Mesenchymal stem cell (in vitro differentiated cells and primary cell): ENCODE measurements at regions not wholly inside any gene's neighbourhood (a gene's known extent, or its start where the extent isn't known, plus 50 kb on each side); places are given as distances from the start of the nearest gene placed in this dataset.
"Not testable (repeated sequence)": the region's sequence is repeated elsewhere in the genome, so short reads cannot be mapped to it uniquely, and the experiment has no call there.

Experiments
- DNase-seq: peaks from one replicate; pipeline ENCODE4 v3.0.0-alpha.2; 2013
- H2AFZ ChIP-seq: one replicate; pipeline ENCODE4 v1.6.1; 2013; ENCODE audit warnings: low read depth, mild to moderate bottlenecking, control low read depth, inconsistent platforms, low read length, moderate library complexity
- H2AK5ac ChIP-seq: 2 replicates; pipeline ENCODE4 v1.6.1; 2013; ENCODE audit warnings: low read length, moderate library complexity, mild to moderate bottlenecking, inconsistent platforms; ENCODE audit not compliant: severe bottlenecking
- H2BK120ac ChIP-seq: one replicate; pipeline ENCODE4 v1.6.1; 2013; ENCODE audit warnings: low read depth, mild to moderate bottlenecking, inconsistent platforms, low read length, moderate library complexity
- H2BK12ac ChIP-seq, 2 experiments: one replicate each; pipeline ENCODE4 v1.6.1; 2013; ENCODE audit warnings: inconsistent platforms in 2 of 2, low read length in 2 of 2, mild to moderate bottlenecking in 2 of 2, moderate library complexity in 2 of 2, control low read depth in 1 of 2
- H2BK15ac ChIP-seq: one replicate; pipeline ENCODE4 v1.6.1; 2013; ENCODE audit warnings: mild to moderate bottlenecking, low read depth, inconsistent platforms; ENCODE audit not compliant: poor library complexity, severe bottlenecking
- H2BK5ac ChIP-seq: 2 replicates; pipeline ENCODE4 v1.6.1; 2013; ENCODE audit warnings: low read depth, mild to moderate bottlenecking, low read length, control low read depth, inconsistent platforms; ENCODE audit not compliant: poor library complexity, severe bottlenecking
- H3K14ac ChIP-seq, 2 experiments: one replicate each; pipeline ENCODE4 v1.6.1; 2013; ENCODE audit warnings: inconsistent platforms in 2 of 2, low read length in 2 of 2, control low read depth in 1 of 2, mild to moderate bottlenecking in 1 of 2, moderate library complexity in 1 of 2
- H3K18ac ChIP-seq, 2 experiments: one replicate each; pipeline ENCODE4 v1.6.1; 2013; ENCODE audit warnings: inconsistent platforms in 2 of 2, low read length in 2 of 2, control low read depth in 1 of 2, low read depth in 1 of 2, mild to moderate bottlenecking in 1 of 2
- H3K23ac ChIP-seq, 2 experiments: one replicate each; pipeline ENCODE4 v1.6.1; 2013; ENCODE audit warnings: inconsistent platforms in 2 of 2, low read length in 2 of 2, mild to moderate bottlenecking in 2 of 2, moderate library complexity in 2 of 2, control low read depth in 1 of 2
- H3K27ac ChIP-seq: 2 replicates; pipeline ENCODE4 v1.5.1; 2013; ENCODE audit warnings: mild to moderate bottlenecking, moderate library complexity, low read length, control low read depth, inconsistent platforms; ENCODE audit not compliant: poor library complexity, severe bottlenecking
- H3K27me3 ChIP-seq, 2 experiments: 2 replicates each; pipeline versions ENCODE4 v1.6.1 to v1.7.0; 2013; ENCODE audit warnings: low read length in 2 of 2, mild to moderate bottlenecking in 2 of 2, moderate library complexity in 2 of 2, control low read depth in 1 of 2, inconsistent platforms in 1 of 2; ENCODE audit not compliant: control insufficient read depth in 1 of 2, insufficient read depth in 1 of 2
- H3K36me3 ChIP-seq, 2 experiments: 2 replicates each; pipeline versions ENCODE4 v1.6.1 to v1.7.0; 2013; ENCODE audit warnings: low read length in 2 of 2, control low read depth in 1 of 2, inconsistent platforms in 1 of 2, low read depth in 1 of 2, mild to moderate bottlenecking in 1 of 2; ENCODE audit not compliant: insufficient read depth in 2 of 2, control insufficient read depth in 1 of 2
- H3K4ac ChIP-seq, 2 experiments: one replicate each; pipeline ENCODE4 v1.6.1; 2013; ENCODE audit warnings: inconsistent platforms in 2 of 2, low read length in 2 of 2, mild to moderate bottlenecking in 2 of 2, moderate library complexity in 2 of 2, control low read depth in 1 of 2, low read depth in 1 of 2
- H3K4me1 ChIP-seq: 2 replicates; pipeline ENCODE4 v1.6.1; 2013; ENCODE audit warnings: low read depth, low read length, control low read depth; ENCODE audit not compliant: control insufficient read depth, insufficient read depth
- H3K4me2 ChIP-seq: 2 replicates; pipeline ENCODE4 v1.6.1; 2013; ENCODE audit warnings: low read length, mild to moderate bottlenecking, inconsistent platforms; ENCODE audit not compliant: poor library complexity, severe bottlenecking
- H3K4me3 ChIP-seq, 2 experiments: 2 replicates each; pipeline versions ENCODE4 v1.5.1 to v1.7.0; 2013; ENCODE audit warnings: low read length in 2 of 2, mild to moderate bottlenecking in 2 of 2, control low read depth in 1 of 2, low read depth in 1 of 2; ENCODE audit not compliant: insufficient read depth in 1 of 2
- H3K79me1 ChIP-seq: replicated peaks from 2 replicates; pipeline ENCODE4 v1.6.1; 2013; ENCODE audit warnings: mild to moderate bottlenecking, control low read depth, low read length, inconsistent platforms; ENCODE audit not compliant: poor library complexity, severe bottlenecking
- H3K9ac ChIP-seq: 2 replicates; pipeline ENCODE4 v1.7.0; 2013; ENCODE audit warnings: mild to moderate bottlenecking, low read length, moderate library complexity
- H3K9me3 ChIP-seq: 2 replicates; pipeline ENCODE4 v1.7.0; 2013; ENCODE audit warnings: mild to moderate bottlenecking, low read length; ENCODE audit not compliant: control insufficient read depth
- H4K8ac ChIP-seq: one replicate; pipeline ENCODE4 v1.6.1; 2013; ENCODE audit warnings: inconsistent platforms, mild to moderate bottlenecking, low read length, moderate library complexity
- H4K91ac ChIP-seq: one replicate; pipeline ENCODE4 v1.6.1; 2013; ENCODE audit warnings: mild to moderate bottlenecking, low read length, inconsistent platforms
- WGBS: methylation state at CpG from one replicate; pipeline ENCODE4 v1.1.7; 2013; ENCODE audit warnings: mixed read lengths; 5-methylcytosine and 5-hydroxymethylcytosine counted together

DNA sequence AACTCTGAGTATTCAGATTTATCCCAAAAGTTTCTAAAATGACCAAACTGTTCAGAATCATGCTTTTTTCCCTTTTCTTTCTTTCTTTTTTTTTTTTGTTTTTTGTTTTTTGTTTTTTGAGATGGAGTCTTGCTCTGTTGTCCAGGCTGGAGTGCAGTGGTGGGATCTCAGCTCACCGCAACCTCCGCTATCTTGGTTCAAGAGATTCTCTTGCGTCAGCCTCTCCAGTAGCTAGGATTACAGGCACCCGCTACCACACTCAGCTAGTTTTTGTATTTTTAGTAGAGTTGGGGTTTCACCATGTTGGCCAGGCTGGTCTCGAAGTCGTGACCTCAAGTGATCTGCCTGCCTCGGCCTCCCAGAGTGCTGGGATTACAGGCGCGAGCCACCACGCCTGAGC, 219.2 kb upstream of the ZNF184 start:
- not testable (repeated sequence) for H3K4me2 ChIP-seq, DNase-seq, H2BK120ac ChIP-seq

DNA sequence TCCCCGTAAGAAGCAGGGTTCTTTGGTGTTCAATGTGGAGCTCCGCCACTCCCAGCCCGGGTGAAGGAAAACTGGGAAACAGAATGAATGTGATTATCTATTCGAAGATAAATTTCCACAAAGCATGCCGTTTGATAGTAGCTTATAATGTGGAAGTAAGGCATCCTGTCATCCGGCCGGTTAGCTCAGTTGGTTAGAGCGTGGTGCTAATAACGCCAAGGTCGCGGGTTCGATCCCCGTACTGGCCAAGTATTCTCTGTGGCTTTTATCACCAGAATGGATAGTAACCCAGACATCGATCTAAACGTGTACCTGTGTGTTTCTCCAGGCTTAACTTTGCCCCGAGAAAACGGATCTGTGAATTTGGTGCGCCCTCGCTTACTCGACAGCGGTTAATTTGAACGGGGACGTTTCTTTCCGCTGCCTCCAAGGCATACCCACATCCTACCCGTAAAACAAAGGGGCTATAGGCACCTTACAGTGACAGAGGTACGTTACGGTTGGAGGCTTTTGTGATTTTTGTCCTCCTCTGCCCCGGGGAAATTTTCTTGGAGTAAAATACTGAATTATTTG, 215.2 kb upstream of the ZNF184 start:
- DNase-seq: peak; percentile 93
- under 1% methylated on average over 17 of the region's 28 CpGs for WGBS
- H3K79me1 ChIP-seq: no peaks in the 10 kb centered on the region

More for the DNA sequence above, 219.2 kb upstream of the ZNF184 start:
- not testable (repeated sequence) for H3K79me1 ChIP-seq, H3K4me1 ChIP-seq, H3K4me3 ChIP-seq, H3K18ac ChIP-seq, H3K4ac ChIP-seq, H2AFZ ChIP-seq, H2AK5ac ChIP-seq, H3K9ac ChIP-seq, H4K8ac ChIP-seq, H2BK15ac ChIP-seq, H2BK12ac ChIP-seq, H3K9me3 ChIP-seq, H3K14ac ChIP-seq, H3K27ac ChIP-seq, H2BK5ac ChIP-seq, H3K36me3 ChIP-seq, H4K91ac ChIP-seq, H3K23ac ChIP-seq
- peaks cover 0 to 16% of the 10 kb centered on the region in 2 experiments for H3K27me3 ChIP-seq
- 91% methylated on average over 7 of the region's 10 CpGs for WGBS

DNA sequence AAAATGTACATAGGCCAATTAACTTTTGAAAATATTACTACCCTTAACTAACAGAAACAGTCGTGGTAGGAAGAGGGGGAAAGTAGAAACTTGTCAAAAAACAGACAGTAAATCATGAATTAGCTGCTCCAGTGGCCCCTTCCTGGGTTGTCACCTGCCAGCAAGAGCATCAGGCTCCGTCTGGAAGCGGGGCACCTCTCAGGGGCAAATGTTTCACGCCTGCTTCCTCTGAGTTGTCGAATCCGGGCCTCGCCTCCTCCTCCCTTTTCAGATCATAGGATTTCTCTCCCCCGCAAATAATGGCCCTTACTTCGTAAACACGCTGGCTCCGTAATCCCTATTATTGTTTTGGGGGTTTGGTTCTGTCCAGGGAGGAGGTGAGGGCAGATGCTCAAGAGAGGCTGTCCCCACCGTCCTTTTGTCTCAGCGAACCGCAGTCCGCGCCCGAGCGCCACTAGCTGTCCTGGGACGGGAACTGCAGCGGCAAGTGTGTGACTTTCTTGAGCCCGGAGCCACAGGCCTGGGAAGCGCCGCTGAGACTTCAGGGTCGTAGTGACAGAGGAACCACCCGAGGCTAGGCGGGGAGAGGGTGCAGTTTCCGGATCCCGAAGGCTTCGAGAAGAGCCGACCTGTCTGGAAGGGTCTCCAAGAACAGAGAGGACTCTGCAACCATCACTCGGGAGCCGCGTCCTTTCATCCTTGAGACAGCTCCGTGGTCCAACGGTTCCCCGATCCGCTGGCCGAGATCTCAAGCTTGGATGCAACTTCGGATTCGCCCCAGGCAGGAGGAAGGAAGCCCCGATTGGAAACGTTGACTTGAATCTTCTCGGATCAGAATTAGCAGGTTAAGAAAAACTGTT, 214.5 kb upstream of the ZNF184 start:
- Histone ChIP-seq H3K27me3 (no peaks in the 10 kb centered on the region), H3K36me3 (no peaks in the 10 kb centered on the region), H3K23ac (peak overlapping the region in 1 of 2 experiments; percentile 3), H3K18ac (no peak overlapping the region), H3K79me1 (no peaks in the 10 kb centered on the region), H2BK120ac (no peak overlapping the region), H3K14ac (no peak overlapping the region), H2AFZ (no peak overlapping the region), H2BK5ac (no peak overlapping the region), H3K4me2 (peak overlapping the region; percentile 87), H3K4me1 (no peaks in the 10 kb centered on the region), H3K4ac (no peak overlapping the region), H3K4me3 (peak overlapping the region; percentile 66 to 89), H2BK12ac (no peak overlapping the region), H3K9ac (peak overlapping the region; percentile 80), H3K9me3 (no peaks in the 10 kb centered on the region), H4K91ac (no peak overlapping the region), H4K8ac (peak overlapping the region; percentile 5), H3K27ac (peak overlapping the region; percentile 24), H2AK5ac (no peak overlapping the region), H2BK15ac (no peak overlapping the region)
- peak; percentile 87 for DNase-seq
- 1% methylated on average over 38 of the region's 43 CpGs for WGBS

More for the DNA sequence above, 215.2 kb upstream of the ZNF184 start:
- Histone ChIP-seq H2AFZ (no peak overlapping the region), H3K4me3 (peak overlapping the region; percentile 66 to 89), H2BK120ac (no peak overlapping the region), H3K9ac (peak overlapping the region; percentile 80), H3K27ac (peak overlapping the region; percentile 31), H3K4me2 (peak overlapping the region; percentile 87), H3K4ac (no peak overlapping the region), H3K9me3 (no peaks in the 10 kb centered on the region), H3K4me1 (no peaks in the 10 kb centered on the region), H3K14ac (no peak overlapping the region), H2BK12ac (no peak overlapping the region), H3K36me3 (no peaks in the 10 kb centered on the region), H4K91ac (no peak overlapping the region), H4K8ac (peak overlapping the region; percentile 42), H2BK15ac (no peak overlapping the region), H3K27me3 (no peaks in the 10 kb centered on the region), H3K18ac (no peak overlapping the region), H3K23ac (no peak overlapping the region), H2BK5ac (no peak overlapping the region), H2AK5ac (no peak overlapping the region)

DNA sequence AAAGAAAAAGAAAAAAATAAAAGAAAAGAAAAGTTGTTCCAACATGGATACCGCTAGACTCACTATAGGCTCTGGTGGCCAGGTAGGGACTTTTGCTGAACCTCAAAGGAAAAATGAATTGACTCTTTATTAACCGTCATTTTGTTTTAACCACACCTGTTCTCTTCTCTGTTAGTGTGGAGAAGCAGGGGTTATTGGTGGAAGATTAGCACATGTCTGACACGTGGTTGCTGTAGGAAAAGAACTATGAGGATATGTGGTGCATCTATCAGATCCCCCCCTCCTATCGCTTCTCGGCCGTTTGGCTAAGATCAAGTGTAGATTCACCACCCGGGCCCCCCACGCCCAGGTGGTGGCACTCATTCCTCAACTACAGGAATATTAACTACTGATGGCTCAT, 212.4 kb upstream of the ZNF184 start:
- no peak overlapping the region for H2BK5ac ChIP-seq
- no peak overlapping the region for H3K4ac ChIP-seq
- H3K4me3 ChIP-seq: no peak overlapping the region
- H3K4me1 ChIP-seq: no peaks in the 10 kb centered on the region
- H3K14ac ChIP-seq: no peak overlapping the region
- no peak overlapping the region for H3K23ac ChIP-seq
- no peak overlapping the region for H3K27ac ChIP-seq
- H4K91ac ChIP-seq: no peak overlapping the region
- H2BK12ac ChIP-seq: no peak overlapping the region
- H3K4me2 ChIP-seq: no peak overlapping the region
- no peak overlapping the region for H3K18ac ChIP-seq
- H3K36me3 ChIP-seq: no peaks in the 10 kb centered on the region
- peaks cover 9 to 13% of the 10 kb centered on the region in 2 experiments for H3K27me3 ChIP-seq
- no peak overlapping the region for H4K8ac ChIP-seq
- no peak for DNase-seq
- WGBS: 94% methylated on average over 8 of the region's 8 CpGs
- no peaks in the 10 kb centered on the region for H3K79me1 ChIP-seq
- H2BK15ac ChIP-seq: no peak overlapping the region
- no peak overlapping the region for H2AFZ ChIP-seq
- H2BK120ac ChIP-seq: no peak overlapping the region
- H3K9me3 ChIP-seq: no peaks in the 10 kb centered on the region
- no peak overlapping the region for H2AK5ac ChIP-seq
- no peak overlapping the region for H3K9ac ChIP-seq
